ENCODE measurements at regions not wholly inside any gene's neighbourhood (a gene's known extent, or its start where the extent isn't known, plus 50 kb on each side); places are given as distances from the start of the nearest gene placed in this dataset.
"Not testable (repeated sequence)": the region's sequence is repeated elsewhere in the genome, so short reads cannot be mapped to it uniquely, and the experiment has no call there.

DNA sequence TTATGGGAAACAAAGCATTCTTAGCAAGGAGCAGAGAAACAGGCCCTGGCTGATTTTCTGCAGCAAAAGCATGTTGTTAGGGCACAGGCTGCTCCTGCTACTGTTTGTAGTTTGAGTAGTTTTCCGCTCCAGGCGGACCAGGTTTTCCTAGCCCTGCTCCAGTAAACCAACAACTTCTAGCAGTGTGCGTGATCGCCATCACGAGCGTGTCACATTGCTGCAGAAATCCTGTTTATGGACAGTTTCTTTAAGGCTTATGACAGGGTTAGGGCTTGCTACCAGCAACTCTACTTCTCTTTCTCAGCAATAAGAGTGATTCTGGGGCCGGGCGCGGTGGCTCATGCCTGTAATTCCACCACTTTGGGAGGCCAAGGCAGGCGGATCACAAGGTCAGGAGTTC is 803.9 kb upstream of the CDH10 start:
- DNase-seq: no peak

DNA sequence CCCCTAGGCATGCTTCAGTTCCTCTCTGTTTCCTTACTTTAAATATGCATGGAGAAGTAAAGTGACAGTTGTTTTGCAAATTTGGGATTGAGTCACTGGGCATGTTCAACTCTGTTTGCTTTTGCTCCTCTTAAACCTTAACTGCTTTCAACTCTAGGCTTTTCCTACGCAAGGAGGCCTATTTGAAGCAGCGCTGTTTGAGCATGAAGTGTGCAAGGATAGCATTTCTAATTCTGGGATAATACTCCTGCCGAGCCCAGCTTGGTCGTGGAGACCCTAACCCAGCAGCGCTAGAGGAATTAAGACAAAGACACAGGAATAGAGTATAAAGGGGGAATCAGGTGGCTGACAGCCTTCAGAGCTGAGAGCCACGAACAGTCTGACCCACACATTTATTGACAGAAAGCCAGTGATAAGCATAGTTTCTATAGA is 803.4 kb upstream of the CDH10 start:
- no peak for DNase-seq

DNA sequence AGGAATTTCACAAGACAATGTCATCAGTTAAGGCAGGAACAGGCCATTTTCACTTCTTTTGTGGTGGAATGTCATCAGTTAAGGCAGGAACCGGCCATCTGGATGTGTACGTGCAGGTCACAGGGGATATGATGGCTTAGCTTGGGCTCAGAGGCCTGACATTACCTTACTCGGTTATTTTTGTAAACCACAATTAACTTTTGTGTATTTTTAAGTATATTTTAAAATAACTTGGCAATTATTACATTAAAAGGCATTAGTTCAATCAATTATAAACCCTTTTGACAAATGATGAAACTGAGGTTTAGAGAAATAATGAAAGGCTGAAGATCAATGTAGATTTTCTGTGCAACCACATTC is 801.3 kb upstream of the CDH10 start:
- DNase-seq: not testable (repeated sequence)

DNA sequence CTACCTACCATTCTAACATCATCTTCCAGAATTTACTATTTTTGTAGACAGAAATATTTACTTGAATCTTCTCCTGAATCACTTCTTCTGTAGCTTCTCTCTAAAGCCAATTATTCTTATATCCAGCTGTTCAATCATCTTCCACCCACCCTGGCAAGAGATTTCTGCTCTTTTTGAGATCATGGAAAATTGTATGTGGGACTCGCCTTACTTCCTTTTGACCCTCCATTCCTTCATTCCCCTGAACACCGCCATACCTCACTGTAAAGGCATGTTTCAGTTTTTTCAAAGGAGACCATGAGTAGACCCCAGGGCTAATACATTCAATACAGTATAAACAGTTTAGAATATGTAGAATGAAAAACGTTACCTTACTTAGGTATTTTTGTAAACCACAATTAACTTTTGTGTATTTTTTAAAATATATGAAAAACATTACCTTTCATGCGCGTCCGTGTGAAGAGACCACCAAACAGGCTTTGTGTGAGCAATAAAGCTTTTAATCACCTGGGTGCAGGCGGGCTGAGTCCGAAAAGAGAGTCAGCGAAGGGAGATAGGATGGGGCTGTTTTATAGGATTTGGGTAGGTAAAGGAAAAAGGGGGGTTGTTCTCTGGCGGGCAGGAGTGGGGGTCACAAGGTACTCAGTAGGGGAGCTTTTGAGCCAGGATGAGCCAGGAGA is 800.7 kb upstream of the CDH10 start:
- DNase-seq: not testable (repeated sequence)

DNA sequence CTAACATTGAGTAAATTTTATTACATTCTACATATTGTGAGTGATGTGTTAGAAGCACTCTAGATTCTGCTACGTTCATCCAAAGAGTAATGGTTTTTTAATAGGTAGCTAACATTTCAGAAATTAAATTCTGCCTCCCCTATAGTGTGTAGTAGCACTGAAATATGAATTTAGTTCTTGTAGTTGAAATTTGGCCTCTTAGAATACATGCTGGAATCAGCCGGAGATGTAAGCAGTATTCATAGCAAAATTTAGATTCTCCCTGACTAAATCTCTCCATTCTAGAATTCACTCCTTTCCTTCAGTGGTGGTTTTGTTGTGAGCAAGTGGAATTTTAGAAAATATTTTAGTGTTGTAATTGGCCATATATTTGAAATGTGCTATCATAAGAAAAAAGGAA is 799.9 kb upstream of the CDH10 start:
- DNase-seq: no peak

DNA sequence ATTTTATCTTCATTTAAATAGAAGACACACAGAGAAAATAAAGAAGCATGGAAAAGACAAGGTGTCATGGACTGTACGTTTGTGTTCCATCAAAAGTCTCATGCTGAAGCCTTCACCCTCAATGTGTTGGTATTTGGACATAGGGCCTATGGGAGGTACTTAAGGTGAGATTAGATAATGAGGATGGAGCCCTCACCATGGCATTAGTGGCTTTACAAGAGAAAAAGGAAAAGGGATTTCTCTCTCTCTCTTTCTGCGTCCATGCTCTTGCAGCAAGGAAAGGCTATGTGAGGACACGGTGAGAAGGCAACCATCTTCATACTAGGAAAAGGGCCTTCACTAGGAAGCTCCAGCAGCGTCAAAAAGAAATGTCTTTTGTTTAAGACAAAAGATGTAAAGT is 797.0 kb upstream of the CDH10 start:
- DNase-seq: no peak

DNA sequence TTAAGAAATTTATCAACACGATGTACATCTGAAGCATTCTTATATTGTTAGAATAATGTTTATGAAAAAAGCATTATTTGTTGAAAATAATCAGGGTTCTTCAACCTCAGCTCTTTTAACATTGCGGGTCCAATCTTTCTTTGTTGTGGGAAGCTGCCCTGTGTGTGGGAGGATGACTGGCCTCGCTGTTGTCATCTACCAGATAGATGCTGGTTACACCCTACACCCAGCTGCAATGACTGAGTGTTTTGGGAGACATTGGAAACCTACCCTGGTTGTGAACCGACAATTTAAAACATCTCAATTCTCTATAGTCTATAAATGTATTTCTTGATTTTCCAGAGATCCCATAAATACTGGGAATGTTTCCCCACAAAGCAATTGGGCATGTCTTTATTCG is 794.2 kb upstream of the CDH10 start:
- DNase-seq: no peak

DNA sequence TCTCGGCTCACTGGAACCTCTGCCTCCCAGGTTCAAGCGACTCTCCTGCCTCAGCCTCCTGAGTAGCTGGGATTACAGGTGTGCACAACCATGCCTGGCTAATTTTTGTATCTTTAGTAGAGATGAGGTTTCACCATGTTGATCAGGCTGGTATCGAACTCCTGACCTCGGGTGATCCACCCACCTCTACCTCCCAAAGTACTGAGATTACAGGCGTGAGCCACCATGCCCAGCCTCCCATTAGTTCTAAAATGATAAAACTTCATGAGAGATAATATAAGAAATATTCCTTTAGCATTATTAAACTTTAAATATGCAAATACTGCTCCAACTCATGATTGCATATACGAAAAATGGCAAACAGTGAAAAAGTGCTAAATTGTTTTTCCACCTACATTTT is 793.6 kb upstream of the CDH10 start:
- not testable (repeated sequence) for DNase-seq

DNA sequence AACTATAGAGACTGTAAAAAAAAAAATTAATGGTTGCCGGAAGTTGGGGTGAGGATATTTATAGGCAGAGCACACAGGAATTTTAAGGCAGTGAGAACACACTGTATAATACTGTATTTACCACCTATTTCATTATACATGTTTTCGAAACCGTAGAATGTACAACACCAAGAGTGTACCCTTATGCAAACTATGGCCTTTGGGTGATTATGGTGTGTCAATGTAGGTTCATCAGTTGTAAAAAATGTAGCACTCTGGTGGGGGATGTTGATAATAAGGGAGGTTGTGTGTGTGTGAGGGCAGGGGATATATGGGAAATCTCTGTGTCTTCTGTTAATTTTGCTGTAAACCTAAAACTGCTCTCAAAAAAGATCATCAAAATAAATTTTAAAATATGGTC is 791.7 kb upstream of the CDH10 start:
- DNase-seq: no peak

DNA sequence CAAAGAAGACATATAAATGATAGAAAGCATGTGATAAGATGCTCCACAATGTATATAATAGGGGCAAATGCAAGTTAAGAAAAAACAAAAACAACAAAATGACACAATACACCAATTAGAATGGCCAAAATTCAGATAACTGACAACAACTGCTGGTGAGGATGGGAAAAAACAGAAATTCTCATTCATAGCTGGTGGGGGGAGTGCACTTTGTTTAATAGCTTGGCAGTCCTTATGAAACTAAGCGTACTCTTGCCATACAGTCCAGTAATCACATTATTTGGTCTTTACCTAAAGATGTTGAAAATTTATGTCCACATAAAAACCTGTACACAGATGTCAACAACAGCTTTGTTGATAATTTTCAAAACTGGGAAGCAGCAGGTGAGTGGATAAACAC is 791.1 kb upstream of the CDH10 start:
- no peak for DNase-seq

DNA sequence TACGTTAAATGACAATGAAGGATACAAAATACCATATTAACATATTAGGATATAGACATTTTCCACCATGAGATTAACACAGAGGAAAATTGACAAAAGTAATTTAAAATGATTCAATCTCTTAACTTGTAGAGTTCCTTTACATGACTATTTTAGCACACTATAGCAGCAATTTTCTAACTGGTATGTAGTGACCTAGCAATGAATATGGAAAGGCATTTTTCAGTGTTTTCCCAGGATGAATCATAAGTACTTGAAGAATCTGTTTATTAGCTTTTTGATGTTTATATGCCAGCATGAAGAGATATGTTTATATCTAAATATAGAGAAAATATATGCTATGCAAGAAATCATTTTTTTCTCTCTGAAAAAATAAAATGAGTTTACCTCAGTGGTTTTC is 782.5 kb upstream of the CDH10 start:
- no peak for DNase-seq

DNA sequence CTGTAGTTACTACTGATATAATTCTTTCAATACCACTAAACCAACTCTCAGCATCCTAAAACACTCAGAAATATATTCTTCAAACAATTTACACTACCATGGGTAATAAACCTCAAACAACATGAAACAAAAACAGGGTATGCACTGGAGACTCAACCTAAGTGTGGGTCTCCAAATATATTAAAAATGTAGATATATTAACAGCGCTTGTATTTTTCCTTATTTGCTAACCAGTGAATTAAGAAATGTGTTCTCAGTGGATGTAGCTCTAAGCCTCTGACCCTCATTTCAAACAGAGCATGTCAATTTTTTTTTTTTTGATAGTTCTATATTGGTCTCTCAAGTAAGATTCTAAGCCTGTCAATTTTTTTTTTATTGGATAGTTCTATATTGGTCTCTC is 778.5 kb upstream of the CDH10 start:
- no peak for DNase-seq

DNA sequence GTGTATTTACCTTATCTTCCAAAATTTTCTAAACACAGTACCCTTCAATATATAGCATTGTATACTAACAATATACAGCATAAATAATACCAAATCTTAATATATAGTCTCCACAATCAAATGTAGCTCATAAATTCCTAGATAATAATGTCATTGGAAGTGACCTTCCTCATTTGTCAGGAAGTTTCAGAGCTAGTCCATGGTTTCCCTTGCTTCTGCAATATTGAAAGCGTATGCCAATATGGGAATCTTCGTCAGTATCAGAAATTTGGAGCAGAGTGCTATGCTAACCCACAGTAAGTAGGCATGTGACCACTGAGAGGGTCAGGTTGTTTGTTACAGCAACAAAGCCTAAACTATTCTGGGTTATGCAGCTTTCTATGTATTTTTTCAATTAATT is 774.9 kb upstream of the CDH10 start:
- DNase-seq: no peak

DNA sequence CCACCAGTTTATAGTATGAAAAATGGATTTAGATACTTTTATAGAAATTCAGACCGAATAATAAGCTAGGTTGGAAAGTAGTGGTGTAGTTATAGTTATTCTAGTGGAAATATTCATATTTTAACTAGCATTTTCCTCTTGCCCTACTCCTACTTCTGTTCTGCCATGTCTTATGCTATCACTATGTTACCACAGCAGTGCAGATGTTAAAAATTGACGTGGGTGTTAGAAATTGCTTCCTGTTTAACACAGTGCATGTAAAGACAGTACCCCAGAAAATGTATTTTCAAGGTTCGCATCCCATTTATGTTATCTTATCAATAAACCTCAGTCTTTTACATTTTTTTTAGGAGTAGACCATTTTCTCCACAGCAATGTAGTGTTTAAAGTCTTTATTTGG is 774.2 kb upstream of the CDH10 start:
- no peak for DNase-seq

DNA sequence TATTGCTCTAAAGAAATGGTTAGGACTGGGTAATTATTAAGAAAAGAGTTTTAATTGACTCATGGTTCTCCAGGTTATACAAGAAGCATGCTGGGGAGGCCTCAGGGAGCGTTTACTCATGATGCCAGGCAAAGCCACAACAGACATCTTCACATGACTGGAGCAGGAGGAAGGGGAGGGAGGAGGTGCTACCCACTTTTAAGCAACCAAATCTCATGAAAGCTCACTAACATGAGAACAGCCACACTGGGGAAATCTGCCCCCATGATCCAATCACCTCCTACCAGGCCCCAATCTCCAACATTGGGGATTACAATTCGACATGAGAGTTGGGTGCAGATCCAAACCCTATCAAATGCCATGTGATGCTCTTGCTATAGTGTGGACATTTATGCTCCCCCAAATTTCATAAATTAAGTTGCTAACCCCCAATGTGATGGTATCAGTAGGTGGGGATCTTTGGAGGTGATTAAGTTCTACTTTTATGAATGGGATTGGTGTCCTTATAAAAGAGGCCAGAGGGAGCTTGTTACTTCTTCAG is 773.6 kb upstream of the CDH10 start:
- DNase-seq: no peak

DNA sequence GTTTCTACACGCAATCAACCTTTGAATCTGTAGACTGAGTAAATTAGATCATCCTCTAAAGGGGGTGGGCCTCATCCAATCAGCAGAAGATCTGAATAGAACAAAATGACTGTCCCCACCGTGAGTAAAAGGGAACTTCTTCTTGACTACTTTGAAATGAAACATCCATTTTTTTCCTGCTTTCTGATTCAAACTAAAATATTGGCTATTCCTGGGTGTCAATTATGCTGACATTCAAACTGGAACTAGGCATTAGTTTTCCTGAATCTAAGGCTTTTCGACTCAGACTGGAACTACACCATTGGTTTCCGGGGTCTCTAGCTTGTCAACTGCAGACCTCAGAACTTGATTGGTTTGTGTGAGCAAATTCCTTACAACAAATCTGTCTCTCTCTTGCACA is 772.2 kb upstream of the CDH10 start:
- DNase-seq: no peak

DNA sequence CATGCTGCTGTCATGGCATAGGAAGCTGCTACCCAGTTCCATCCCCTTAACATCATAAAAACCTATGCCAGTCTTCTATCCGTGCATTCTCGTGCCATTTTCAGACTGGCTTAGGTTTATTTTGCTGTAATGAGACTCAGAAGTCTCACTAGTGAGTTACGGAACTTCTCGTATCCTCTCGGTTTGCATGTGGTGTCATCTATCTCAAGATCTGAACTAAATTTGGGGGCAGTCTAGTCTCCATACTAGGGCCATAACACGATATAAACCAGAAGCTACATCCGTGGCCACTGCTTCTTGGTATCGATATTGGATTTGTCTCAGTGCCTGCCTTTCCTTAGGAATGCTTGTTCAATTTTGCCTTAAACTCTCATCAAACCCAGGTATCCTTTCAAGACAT is 771.2 kb upstream of the CDH10 start:
- DNase-seq: no peak

DNA sequence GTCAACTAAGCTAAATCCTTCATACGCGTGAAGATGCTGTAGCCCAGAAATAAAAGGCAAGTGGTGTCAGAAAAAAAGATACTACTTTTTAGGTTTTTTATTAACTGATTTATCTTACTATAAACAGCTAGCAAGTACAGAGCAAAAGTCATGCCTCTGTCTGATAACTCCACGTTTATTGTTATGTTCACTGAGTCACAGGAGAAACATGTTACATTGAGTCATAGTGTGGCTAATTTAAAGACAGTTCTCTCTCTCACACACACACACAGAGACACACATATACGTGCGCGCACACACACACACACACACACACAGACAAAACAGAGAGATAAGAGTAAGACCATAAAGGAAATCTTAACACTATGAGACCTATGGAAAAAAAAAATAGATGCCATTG is 770.0 kb upstream of the CDH10 start:
- no peak for DNase-seq

DNA sequence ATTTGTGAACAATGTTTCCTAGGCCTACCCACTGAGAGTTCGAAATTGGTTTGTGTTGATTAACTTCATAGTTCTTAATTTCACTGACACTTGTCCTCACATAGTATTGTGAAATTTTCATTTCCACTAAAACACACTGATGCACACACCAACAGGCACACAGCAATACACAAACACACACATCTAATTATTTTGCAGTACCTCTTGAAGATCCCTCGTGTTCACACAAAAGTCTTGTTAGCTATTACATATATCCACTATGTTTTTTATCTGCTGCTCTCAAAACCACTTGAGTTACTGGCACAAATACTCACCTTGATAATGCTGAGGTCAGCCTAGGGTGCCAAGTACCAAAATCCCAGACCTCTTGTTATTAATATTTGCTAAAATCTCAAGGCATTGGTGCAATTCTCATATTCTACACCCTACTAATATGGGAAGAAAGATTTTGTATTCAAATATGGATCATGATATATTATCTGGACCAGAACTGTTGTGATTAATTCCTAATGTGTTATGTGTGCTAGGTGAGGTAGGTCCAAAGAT is 767.4 kb upstream of the CDH10 start:
- DNase-seq: no peak

DNA sequence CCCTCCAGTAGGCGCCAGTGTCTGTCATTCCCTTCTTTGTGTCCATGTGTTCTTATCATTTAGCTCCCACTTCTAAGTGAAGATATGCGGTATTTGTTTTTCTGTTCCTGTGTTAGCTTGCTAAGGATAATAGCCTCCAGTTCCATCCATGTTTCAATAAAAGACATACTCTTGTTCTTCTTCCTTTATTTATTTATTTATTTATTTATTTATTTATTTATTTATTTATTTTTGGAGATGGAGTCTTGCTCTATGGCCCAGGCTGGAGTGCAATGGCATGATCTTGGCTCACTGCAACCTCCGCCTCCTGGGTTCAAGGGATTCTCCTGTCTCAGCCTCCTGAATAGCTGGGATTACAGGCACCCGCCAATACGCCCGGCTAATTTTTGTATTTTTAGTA is 762.6 kb upstream of the CDH10 start:
- not testable (repeated sequence) for DNase-seq

DNA sequence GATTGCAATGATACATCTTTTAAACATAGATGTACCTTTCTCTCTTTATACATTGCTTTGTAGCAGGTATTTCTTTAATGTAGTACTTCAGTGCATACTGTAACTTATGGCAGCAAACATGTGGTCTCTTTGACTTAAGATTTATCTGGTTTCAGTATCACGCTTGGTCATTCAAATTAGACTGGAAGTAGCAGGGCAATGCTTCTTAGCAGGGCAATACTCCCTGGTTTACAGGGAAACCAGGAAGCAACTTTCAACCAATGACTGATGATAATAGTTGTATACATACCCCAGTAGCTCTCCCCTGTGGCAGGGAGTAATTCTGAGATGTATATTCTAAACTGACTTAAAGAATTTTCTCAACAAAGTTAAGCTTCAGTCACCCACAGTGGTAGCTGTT is 761.1 kb upstream of the CDH10 start:
- no peak for DNase-seq

DNA sequence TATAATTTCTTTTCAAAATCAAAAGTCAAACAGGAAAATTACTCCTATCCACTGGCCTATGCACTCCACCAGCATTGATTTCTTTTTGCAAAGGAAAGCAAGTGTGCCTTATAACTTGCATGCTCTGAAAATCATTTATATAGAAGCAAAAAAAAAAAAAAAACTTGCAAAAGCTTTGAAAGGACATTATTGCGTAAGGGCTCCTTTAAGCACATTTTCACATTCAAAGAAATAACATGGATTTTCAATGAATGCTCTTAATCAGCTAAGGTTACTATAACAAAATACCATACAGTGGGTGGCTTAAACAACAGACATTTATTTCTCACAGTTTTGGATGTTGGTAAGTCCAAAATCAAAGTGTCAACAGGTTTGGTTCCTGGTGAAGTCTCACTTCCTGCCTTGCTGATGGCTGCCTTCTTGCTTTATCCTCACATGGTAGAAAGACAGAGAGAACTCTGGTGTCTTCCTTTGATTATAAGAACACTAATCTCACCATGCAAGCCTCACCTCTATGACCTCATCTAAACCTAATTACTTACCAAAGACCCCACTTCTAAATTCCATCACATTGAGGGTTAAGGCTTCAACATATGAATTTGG is 755.2 kb upstream of the CDH10 start:
- no peak for DNase-seq

DNA sequence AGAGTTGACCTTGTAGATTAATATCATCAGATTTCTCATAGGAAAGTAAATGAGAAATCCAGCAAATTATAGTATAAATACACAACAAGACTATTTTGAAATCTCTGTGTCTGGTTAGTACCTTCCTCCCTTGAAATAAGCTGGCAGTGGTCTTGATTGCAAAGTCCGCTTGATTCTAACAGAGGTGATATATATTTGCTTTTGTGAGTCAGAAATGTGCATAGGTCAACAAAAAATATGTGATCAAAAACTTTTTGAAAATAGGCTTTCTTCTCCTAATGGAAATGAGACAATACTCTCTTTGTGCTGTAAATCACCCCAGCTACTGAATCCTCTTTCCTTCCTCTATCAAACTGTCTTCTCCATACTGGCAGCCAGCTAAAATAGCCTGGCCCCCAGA is 749.2 kb upstream of the CDH10 start:
- no peak for DNase-seq

DNA sequence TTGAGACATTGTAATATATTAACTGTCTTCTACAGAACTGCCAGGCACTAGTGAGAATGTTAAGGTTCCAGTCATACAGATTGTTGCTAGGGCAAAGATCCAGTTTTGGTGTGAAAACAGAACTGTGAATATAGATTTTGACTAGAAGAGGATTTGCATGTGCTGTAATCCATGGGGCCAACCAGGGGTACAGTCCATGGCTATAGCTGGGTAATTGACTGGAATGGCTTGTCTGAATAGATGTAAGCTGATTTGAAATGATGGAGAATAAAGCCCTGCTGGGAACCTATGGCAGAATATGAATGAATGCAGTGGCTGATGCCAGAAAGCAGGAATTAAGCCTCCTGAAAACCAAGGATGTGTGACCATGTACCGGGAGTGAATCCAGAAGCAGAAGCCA is 748.5 kb upstream of the CDH10 start:
- no peak for DNase-seq

DNA sequence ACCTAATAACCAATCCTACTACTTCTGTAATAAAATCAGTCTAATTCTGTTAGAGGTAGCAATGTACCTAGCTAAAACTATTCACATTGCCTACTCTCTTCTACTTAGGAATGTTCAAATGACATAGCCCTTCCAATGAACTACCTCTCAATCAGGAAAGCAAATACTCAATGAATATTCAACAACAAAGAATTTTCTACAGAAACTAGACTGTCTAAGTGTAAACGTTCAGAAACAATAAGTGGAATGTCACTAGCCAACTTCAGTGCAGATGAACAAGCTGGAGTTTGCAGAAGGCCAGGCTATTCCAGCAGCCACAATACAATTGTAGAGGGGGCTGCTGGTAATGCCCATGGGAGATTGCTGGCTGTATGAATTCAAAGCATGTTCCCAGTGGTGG is 743.2 kb upstream of the CDH10 start:
- no peak for DNase-seq

Measured in AML-193 (cell line).